VCaP (cell line): ENCODE measurements at regions not wholly inside any gene's neighbourhood (a gene's known extent, or its start where the extent isn't known, plus 50 kb on each side); places are given as distances from the start of the nearest gene placed in this dataset.

Experiments
- H3K27ac ChIP-seq: fragments of 450-650 bp; 2 replicates; pipeline ENCODE4 v1.5.1; 2017
- CTCF ChIP-seq: fragments of 450-650 bp; conservative IDR thresholded peaks from 2 replicates; pipeline ENCODE4 v1.5.1; 2017; ENCODE audit warnings: mild to moderate bottlenecking, moderate library complexity

- H3K27ac ChIP-seq = no peak overlapping the region
- no peak for TF ChIP-seq CTCF
Observed at GRCh38 chr12:19704966-19705365, 265.7 kb downstream of the AEBP2 start.

GRCh38 chr12:19706936-19707335 lies 267.6 kb downstream of the AEBP2 start:
- no peak for TF ChIP-seq CTCF
- H3K27ac ChIP-seq = no peak overlapping the region

- TF ChIP-seq CTCF = no peak
- H3K27ac ChIP-seq = no peak overlapping the region
Observed at GRCh38 chr12:19707948-19708409, 268.7 kb downstream of the AEBP2 start.

GRCh38 chr12:19709889-19710288 lies 270.6 kb downstream of the AEBP2 start:
- H3K27ac ChIP-seq = no peak overlapping the region
- TF ChIP-seq CTCF = no peak

- H3K27ac ChIP-seq = no peak overlapping the region
- no peak for TF ChIP-seq CTCF
Observed at GRCh38 chr12:19710811-19711793, 271.8 kb downstream of the AEBP2 start.

GRCh38 chr12:19712041-19712440 lies 272.7 kb downstream of the AEBP2 start:
- no peak overlapping the region for H3K27ac ChIP-seq

More at GRCh38 chr12:19712041-19712440, 272.7 kb downstream of the AEBP2 start:
- no peak for TF ChIP-seq CTCF
